NCI-H2196 (cell line): ENCODE measurements at regions not wholly inside any gene's neighbourhood (a gene's known extent, or its start where the extent isn't known, plus 50 kb on each side); places are given as distances from the start of the nearest gene placed in this dataset.
"Not testable (repeated sequence)": the region's sequence is repeated elsewhere in the genome, so short reads cannot be mapped to it uniquely, and the experiment has no call there.

ENCODE experiments used
- DNase-seq: peaks from one replicate; lab custom pipeline; 2025; ENCODE audit not compliant: unreplicated experiment; lab: John Stamatoyannopoulos, UW

GRCh38 chr4:37771771-37772170 is 54.7 kb upstream of the PGM2 start:
- DNase-seq = no peak

DNA sequence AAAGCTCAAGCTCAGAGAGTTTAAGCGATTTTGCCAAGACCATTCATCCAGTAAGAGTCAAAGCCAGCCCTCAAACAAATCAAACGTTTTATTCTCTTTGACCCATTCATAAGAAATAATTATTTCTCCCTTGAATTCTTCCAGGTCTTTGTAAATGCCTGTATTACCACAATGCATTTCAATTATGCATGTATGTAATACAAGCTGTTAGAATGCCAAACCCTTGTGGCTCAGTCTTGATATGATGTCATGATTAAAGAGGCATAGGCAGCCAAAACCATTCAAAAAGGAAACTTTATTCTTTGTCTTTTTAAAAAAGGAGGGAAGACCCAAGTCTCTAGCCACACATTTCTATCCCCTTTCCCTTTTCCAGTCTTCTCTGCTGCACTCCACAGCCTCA is 56.5 kb upstream of the PGM2 start:
- no peak for DNase-seq

GRCh38 chr4:37769391-37769989 is 57.0 kb upstream of the PGM2 start:
- no peak for DNase-seq

GRCh38 chr4:37767546-37767945 is 58.9 kb upstream of the PGM2 start:
- DNase-seq = peak; percentile 61

GRCh38 chr4:37767019-37767418 is 59.5 kb upstream of the PGM2 start:
- no peak for DNase-seq

GRCh38 chr4:37765741-37766140 is 60.7 kb upstream of the PGM2 start:
- DNase-seq = no peak

- no peak for DNase-seq
Observed at GRCh38 chr4:37763831-37764230, 62.7 kb upstream of the PGM2 start.

GRCh38 chr4:37762991-37763368 is 63.5 kb upstream of the PGM2 start:
- DNase-seq = no peak

- DNase-seq = no peak
Observed at GRCh38 chr4:37762294-37762990, 64.0 kb upstream of the PGM2 start.

DNA sequence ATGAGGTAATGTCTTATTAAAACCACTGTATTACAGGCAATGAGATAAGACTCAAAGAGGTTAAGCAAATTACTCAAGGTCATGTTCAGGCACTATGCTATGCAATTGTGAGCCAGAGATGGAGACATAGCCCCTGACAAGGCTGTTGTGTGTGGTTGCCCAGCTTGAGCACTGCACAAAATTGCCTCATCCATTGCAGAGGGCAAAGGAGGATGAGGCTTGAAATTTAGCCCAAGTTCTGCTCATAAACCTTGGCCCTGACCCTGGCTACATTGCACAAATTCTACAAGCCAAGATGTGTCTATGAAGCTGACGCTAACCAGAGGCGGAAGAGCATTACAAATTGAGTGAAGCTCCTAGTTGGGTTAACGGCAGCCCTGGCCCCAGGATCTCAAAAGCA is 65.6 kb upstream of the PGM2 start:
- DNase-seq = no peak

DNA sequence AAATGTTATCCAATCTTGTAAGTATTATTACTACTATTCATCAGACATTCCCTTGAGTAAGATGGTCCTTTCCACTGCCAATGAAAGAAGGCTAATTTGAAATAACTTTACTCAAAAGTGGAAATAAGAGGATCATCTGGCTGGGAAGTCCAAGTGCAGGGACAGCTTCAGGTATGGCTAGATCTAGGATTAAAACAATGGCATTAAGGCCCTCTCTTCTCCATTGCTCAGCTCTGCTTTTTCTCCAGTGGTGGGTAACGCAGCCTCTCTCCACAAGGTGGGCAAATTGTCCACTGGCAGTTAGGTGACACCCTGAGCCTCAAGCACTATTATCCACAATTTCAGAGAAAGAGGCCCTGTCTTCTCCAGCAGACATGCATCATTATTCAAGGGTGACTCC is 66.7 kb upstream of the PGM2 start:
- DNase-seq = no peak

GRCh38 chr4:37758226-37758625 is 68.3 kb upstream of the PGM2 start:
- DNase-seq = no peak

DNA sequence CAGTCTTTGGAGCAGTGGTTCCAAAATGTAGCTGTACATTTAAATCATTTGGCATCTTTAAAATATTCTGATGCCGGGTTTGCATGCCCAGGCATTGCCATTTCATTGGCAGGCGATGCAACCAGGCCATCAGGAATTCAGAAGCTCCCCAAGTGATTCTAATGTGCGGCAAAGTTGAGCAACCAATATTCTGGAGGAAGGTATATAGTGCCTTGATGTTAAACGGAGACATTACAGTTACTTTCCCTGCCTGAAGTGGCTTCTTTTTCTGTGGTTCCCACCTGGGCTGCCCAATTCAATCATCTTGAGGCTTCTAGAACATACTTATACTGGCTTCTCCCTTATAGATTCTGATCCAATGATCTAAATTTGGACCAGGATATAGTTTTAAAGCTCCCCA is 68.7 kb upstream of the PGM2 start:
- no peak for DNase-seq

DNA sequence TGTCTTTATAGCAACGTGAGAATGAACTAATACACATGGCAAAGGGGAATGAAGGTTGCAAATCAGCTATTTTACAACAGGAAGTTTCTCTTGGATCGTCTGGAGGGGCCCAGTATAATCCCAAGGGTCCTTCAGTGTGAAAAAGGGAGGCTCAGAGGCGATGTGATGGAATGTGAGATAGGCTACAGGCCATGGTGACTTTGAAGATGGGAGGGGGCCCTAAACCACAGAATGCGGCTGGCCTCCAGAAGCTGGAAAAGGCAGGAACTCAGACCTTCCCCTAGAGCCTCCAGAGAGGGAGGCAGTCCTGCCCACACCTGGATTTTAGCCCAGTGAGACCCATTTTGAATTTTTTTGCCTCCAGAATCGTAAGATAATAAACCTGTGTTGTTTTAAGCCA is 69.4 kb upstream of the PGM2 start:
- DNase-seq = no peak

GRCh38 chr4:37754410-37755185 is 68.4 kb upstream of the RELL1 start:
- no peak for DNase-seq

- no peak for DNase-seq
Observed at GRCh38 chr4:37749398-37749988, 63.3 kb upstream of the RELL1 start.

DNA sequence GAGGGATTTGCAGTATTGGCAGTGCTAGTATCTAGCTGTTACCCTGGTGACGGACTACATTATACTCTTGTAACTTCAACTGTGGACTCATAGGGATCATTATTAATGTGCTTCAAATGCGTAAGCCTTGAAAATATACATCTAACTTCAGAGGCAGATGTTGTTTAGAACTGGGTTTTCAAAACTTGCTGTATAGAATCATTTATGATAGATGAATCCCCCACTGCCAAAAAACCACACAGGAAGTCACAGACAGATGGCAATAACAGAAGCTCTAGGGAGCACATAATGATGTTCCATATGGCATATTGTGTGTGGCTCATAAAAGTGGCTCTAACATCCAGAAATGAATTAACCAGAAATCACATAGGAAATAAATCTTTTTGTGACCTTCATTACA is 62.3 kb upstream of the RELL1 start:
- DNase-seq = no peak

DNA sequence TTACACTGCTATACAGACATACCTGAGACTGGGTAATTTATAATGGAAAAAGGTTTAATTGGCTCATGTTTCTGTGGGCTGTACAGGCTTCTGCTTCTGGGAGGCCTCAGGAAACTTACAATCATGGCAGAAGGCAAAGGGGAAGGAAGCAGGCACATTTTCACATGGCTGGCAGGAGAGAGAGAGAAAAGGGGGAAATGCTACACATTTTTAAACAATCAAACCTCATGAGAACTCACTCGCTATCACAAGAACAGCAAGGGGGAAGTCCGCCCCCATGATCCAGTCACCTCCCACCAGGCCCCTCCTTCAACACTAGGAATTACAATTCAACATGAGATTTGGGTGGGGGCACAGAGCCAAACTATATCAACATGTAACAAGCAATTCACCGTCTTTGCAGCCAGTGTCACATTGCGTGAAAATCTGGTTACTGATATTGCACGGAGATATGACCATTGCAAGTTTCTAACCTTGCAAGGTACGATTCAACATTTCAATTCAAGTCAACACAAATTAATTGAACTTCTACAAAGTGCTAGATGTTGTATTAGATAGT is 61.7 kb upstream of the RELL1 start:
- DNase-seq = no peak

DNA sequence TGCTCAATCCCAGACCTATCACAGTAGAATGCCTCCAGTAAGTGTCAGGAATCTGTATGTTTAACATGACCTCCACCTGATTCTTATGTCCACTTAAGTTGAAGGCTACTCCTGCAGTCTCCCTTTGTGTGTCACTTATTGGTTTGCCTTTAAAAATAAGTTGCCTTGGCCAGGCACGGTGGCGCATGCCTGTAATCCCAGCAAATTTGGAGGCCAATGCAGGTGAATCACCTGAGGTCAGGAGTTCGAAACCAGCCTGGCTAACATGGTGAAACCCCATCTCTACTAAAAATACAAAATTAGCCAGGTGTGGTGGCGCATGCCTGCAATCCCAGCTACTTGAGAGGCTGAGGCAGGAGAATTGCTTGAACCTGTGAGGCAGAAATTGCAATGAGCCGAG is 60.7 kb upstream of the RELL1 start:
- not testable (repeated sequence) for DNase-seq

GRCh38 chr4:37745946-37746345 is 59.8 kb upstream of the RELL1 start:
- no peak for DNase-seq

GRCh38 chr4:37742149-37742548 is 56.0 kb upstream of the RELL1 start:
- no peak for DNase-seq

DNA sequence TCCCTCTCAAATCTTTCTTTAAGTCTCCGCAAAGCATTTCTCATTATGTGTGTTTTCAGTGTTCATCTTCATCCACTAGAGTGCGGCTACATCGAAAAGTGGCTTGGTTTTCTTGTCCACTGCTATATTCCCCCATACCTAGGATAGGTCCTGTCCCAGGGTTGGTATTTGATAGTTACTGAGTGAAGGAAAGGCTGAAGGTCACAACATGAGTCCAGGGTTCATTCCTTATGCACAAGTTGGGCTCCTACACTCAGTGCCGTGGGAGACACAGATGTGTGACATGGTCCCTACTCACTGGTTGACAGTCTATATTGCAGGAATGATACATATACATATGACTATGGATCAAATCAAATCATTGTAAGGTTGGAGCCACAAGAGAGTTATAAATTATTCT is 55.4 kb upstream of the RELL1 start:
- no peak for DNase-seq
